RWPE2 (cell line): ENCODE measurements at regions not wholly inside any gene's neighbourhood (a gene's known extent, or its start where the extent isn't known, plus 50 kb on each side); places are given as distances from the start of the nearest gene placed in this dataset.

Experiments used
- ATAC-seq: fragments of 200-7000 bp; cut with Tn5 transposase; 3 replicates; pipeline ENCODE4 v1.9.1; 2021; ENCODE audit warnings: low read depth
- DNase-seq: peaks from one replicate; pipeline ENCODE4 v3.0.0-alpha.2; 2020; ENCODE audit warnings: low spot score
- H3K27ac ChIP-seq: fragments of 450-650 bp; 2 replicates; pipeline ENCODE4 v1.5.1; 2017; ENCODE audit warnings: mild to moderate bottlenecking; ENCODE audit not compliant: poor library complexity, severe bottlenecking
- H3K27me3 ChIP-seq: fragments of 250-450 bp; sonication (Bioruptor Pico); 2 replicates; pipeline ENCODE4 v1.5.1; 2021; ENCODE audit warnings: mild to moderate bottlenecking, moderate library complexity; ENCODE audit not compliant: insufficient read depth, poor library complexity, severe bottlenecking
- H3K36me3 ChIP-seq: fragments of 250-450 bp; sonication (Bioruptor Pico); 2 replicates; pipeline ENCODE4 v1.5.1; 2020; ENCODE audit warnings: low read depth, mild to moderate bottlenecking, moderate library complexity
- H3K4me1 ChIP-seq: fragments of 250-450 bp; sonication (Bioruptor Pico); 2 replicates; pipeline ENCODE4 v1.5.1; 2021; ENCODE audit warnings: mild to moderate bottlenecking, moderate library complexity; ENCODE audit not compliant: insufficient read depth, poor library complexity, severe bottlenecking
- H3K4me3 ChIP-seq: fragments of 250-450 bp; sonication (Bioruptor Pico); 2 replicates; pipeline ENCODE4 v1.5.1; 2021; ENCODE audit warnings: mild to moderate bottlenecking, moderate library complexity; ENCODE audit not compliant: severe bottlenecking
- H3K9me3 ChIP-seq: fragments of 250-450 bp; sonication (Bioruptor Pico); 2 replicates; pipeline ENCODE4 v1.5.1; 2021; ENCODE audit warnings: mild to moderate bottlenecking, moderate library complexity; ENCODE audit not compliant: severe bottlenecking
- CTCF ChIP-seq: fragments of 450-650 bp; IDR thresholded peaks from one replicate; pipeline ENCODE4 v1.5.1; 2017; ENCODE audit warnings: mild to moderate bottlenecking, moderate library complexity; ENCODE audit not compliant: poor library complexity, severe bottlenecking

- Histone ChIP-seq H3K27ac (peak overlapping the region; percentile 32), H3K36me3 (no peaks in the 10 kb centered on the region), H3K9me3 (no peaks in the 10 kb centered on the region), H3K27me3 (no peaks in the 10 kb centered on the region), H3K4me1 (peaks cover 19% of the 10 kb centered on the region), H3K4me3 (no peak overlapping the region)
- DNase-seq (no peak), ATAC-seq (peak; percentile 50; the same call in 1 of the 3 replicates)
- no peak for TF ChIP-seq CTCF
These were observed 70.3 kb upstream of the F3 start for GRCh38 chr1:94611681-94612475.

GRCh38 chr1:94609619-94610018 is 68.1 kb upstream of the F3 start:
- DNase-seq (no peak), ATAC-seq (no peak)
- peaks cover 18% of the 10 kb centered on the region for H3K4me1 ChIP-seq
- no peak for TF ChIP-seq CTCF
- no peaks in the 10 kb centered on the region for H3K27me3 ChIP-seq
- H3K4me3 ChIP-seq, result no peak overlapping the region
- H3K27ac ChIP-seq, result no peak overlapping the region
- no peaks in the 10 kb centered on the region for H3K36me3 ChIP-seq
- H3K9me3 ChIP-seq, result no peaks in the 10 kb centered on the region

GRCh38 chr1:94608852-94609530 is 67.4 kb upstream of the F3 start:
- no peak overlapping the region for H3K27ac ChIP-seq
- DNase-seq (no peak), ATAC-seq (no peak)
- H3K27me3 ChIP-seq, result no peaks in the 10 kb centered on the region
- no peaks in the 10 kb centered on the region for H3K36me3 ChIP-seq
- H3K4me1 ChIP-seq, result peaks cover 18% of the 10 kb centered on the region
- TF ChIP-seq CTCF, result no peak
- H3K9me3 ChIP-seq, result no peaks in the 10 kb centered on the region
- H3K4me3 ChIP-seq, result no peak overlapping the region

DNA sequence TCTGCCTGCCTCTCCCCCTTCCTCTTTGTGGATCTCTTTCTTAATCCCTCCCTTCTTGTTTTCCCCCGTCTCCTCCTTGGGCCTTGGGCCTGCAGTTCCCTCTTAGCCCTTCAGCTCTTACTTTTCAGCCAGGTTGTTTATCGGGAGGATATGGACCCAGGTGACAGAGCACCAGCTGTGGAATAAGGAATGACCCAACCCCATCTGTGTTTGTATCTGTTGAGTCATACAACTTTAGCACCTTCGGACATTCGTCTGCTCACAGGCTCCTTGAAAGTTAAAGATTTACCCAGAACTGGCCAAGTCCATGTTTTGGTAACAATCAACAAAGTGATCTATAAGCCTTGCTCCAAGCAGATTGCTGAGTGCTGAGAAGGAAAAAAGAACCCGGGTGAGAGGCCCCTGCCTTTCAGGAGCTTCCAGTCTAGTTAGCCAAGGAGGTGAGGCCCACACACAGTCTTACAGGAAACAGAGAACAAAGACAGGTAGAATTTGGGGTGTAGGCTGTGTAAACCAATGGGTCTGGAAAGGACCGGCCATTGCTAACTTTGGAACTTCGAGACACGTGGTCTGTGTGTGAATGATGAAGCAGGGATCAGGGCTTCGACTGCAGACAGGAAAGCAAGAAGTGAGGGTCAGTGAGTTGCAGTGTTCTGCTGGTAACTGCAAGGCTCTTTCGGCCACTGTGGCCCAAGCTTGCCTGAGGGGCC is 66.7 kb upstream of the F3 start:
- peaks cover 18% of the 10 kb centered on the region for H3K4me1 ChIP-seq
- peak overlapping the region; percentile 18 for H3K27ac ChIP-seq
- ATAC-seq, result peak; percentile 41; the same call in 1 of the 3 replicates
- H3K4me3 ChIP-seq, result no peak overlapping the region
- H3K36me3 ChIP-seq, result no peaks in the 10 kb centered on the region
- no peaks in the 10 kb centered on the region for H3K27me3 ChIP-seq
- DNase-seq, result no peak
- TF ChIP-seq CTCF, result no peak
- H3K9me3 ChIP-seq, result no peaks in the 10 kb centered on the region
